DND-41 (cell line): ENCODE measurements at regions not wholly inside any gene's neighbourhood (a gene's known extent, or its start where the extent isn't known, plus 50 kb on each side); places are given as distances from the start of the nearest gene placed in this dataset.

Experiments used
- EZH2 ChIP-seq: IDR thresholded peaks from 3 replicates; pipeline ENCODE4 v1.6.1; 2012; ENCODE audit warnings: borderline replicate concordance, low read depth, mild to moderate bottlenecking, moderate library complexity, low read length, inconsistent platforms; ENCODE audit not compliant: severe bottlenecking
- TF ChIP-seq, protein P1 (sequence below): IDR thresholded peaks from 2 replicates; pipeline ENCODE4 v1.5.1; 2012; ENCODE audit warnings: borderline replicate concordance, low read length, moderate library complexity, mild to moderate bottlenecking; ENCODE audit not compliant: poor library complexity, severe bottlenecking; ENCODE audit errors: extremely low read depth

GRCh38 chr12:14249368-14249767 is 116.1 kb upstream of the ATF7IP start:
- TF ChIP-seq, protein P1, sequence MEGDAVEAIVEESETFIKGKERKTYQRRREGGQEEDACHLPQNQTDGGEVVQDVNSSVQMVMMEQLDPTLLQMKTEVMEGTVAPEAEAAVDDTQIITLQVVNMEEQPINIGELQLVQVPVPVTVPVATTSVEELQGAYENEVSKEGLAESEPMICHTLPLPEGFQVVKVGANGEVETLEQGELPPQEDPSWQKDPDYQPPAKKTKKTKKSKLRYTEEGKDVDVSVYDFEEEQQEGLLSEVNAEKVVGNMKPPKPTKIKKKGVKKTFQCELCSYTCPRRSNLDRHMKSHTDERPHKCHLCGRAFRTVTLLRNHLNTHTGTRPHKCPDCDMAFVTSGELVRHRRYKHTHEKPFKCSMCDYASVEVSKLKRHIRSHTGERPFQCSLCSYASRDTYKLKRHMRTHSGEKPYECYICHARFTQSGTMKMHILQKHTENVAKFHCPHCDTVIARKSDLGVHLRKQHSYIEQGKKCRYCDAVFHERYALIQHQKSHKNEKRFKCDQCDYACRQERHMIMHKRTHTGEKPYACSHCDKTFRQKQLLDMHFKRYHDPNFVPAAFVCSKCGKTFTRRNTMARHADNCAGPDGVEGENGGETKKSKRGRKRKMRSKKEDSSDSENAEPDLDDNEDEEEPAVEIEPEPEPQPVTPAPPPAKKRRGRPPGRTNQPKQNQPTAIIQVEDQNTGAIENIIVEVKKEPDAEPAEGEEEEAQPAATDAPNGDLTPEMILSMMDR: no peak
- TF ChIP-seq EZH2: no peak
